ENCODE measurements at regions not wholly inside any gene's neighbourhood (a gene's known extent, or its start where the extent isn't known, plus 50 kb on each side); places are given as distances from the start of the nearest gene placed in this dataset.

DNA sequence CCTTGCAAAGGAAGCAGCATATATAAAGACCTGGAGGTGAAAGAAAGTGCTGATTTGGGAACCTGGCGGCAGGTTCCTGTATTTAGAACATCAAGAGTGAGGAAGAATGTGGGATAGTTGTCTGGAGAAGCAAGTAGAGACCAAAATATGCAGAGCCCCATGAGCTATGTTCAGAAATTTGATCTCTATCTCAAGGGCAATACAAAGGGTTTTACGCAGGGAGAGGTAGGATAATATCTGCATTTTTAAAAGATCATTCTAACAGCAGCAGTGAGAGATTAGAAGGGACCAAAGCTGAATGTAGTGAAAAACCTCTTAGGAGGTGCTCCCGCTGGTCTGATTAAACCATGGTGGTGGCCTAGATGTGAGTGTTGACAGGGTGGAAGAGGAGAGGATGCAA, 453.9 kb upstream of the PKN2 start:
- H3K9ac ChIP-seq (ENCODE audit: low read depth in 1 of 3, low read length in 3 of 3), result no peak overlapping the region
- H3K4me1 ChIP-seq (ENCODE audit: control insufficient read depth in 3 of 3, insufficient read depth in 3 of 3, low read length in 3 of 3), result no peaks in the 10 kb centered on the region
- no peaks in the 10 kb centered on the region for H3K36me3 ChIP-seq (ENCODE audit: control insufficient read depth in 3 of 3, insufficient read depth in 3 of 3, low read length in 3 of 3)
- no peaks in the 10 kb centered on the region for H3K27me3 ChIP-seq (ENCODE audit: control insufficient read depth in 3 of 3, insufficient read depth in 3 of 3, low read length in 3 of 3)
- H3K9me3 ChIP-seq (ENCODE audit: control insufficient read depth in 3 of 3, low read length in 3 of 3), result no peaks in the 10 kb centered on the region
- H3K27ac ChIP-seq (ENCODE audit: low read depth, low read length), result no peak overlapping the region
- no peak overlapping the region for H3K4me3 ChIP-seq (ENCODE audit: low read length in 3 of 3)

DNA sequence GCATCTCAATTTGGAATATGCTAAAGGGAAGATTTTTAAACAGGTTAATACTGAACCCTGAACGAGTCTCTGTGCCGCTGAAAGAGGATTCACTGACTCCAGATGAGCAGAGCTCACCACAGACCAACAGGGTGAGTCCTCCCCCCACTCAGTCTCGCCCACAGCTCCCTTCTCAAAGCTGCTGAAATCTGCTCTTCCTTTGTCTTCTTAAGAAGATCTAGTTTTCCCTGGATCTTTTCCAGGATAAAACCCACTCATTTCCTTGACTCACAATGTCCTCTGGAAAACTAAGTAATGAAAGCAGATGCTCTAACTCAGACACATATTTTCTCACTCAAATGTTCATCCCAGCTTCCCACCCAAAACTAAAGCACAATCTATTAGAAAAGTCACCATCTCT, 447.0 kb upstream of the PKN2 start:
- H3K27ac ChIP-seq (ENCODE audit: low read depth, low read length), result no peak overlapping the region
- H3K27me3 ChIP-seq (ENCODE audit: control insufficient read depth in 3 of 3, insufficient read depth in 3 of 3, low read length in 3 of 3), result no peaks in the 10 kb centered on the region
- H3K36me3 ChIP-seq (ENCODE audit: control insufficient read depth in 3 of 3, insufficient read depth in 3 of 3, low read length in 3 of 3), result no peaks in the 10 kb centered on the region
- no peak overlapping the region for H3K4me3 ChIP-seq (ENCODE audit: low read length in 3 of 3)
- H3K9me3 ChIP-seq (ENCODE audit: control insufficient read depth in 3 of 3, low read length in 3 of 3), result no peaks in the 10 kb centered on the region
- H3K4me1 ChIP-seq (ENCODE audit: control insufficient read depth in 3 of 3, insufficient read depth in 3 of 3, low read length in 3 of 3), result no peaks in the 10 kb centered on the region
- H3K9ac ChIP-seq (ENCODE audit: low read depth in 1 of 3, low read length in 3 of 3), result no peak overlapping the region

DNA sequence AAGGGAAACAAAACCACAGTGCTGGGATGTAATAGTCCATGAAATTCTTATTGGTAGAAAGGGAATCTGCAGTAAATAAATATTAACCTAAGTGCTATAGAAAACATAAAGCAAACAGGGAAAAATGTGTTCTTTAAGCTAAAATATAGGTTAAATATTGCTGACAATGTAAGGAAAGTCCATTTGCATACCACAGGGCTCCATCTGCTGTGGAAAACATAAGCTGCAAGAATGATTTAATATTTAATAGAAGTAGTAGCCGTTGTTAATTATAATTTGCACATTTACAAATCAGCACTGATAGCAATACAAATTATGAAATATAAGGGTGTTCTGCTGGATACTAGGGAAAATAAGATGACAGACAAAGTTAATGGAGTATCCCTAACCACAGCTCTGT, 444.9 kb upstream of the PKN2 start:
- Histone ChIP-seq H3K9me3 (ENCODE audit: control insufficient read depth in 3 of 3, low read length in 3 of 3) (no peaks in the 10 kb centered on the region), H3K36me3 (ENCODE audit: control insufficient read depth in 3 of 3, insufficient read depth in 3 of 3, low read length in 3 of 3) (no peaks in the 10 kb centered on the region), H3K27me3 (ENCODE audit: control insufficient read depth in 3 of 3, insufficient read depth in 3 of 3, low read length in 3 of 3) (no peaks in the 10 kb centered on the region), H3K4me1 (ENCODE audit: control insufficient read depth in 3 of 3, insufficient read depth in 3 of 3, low read length in 3 of 3) (no peaks in the 10 kb centered on the region), H3K4me3 (ENCODE audit: low read length in 3 of 3) (no peak overlapping the region), H3K9ac (ENCODE audit: low read depth in 1 of 3, low read length in 3 of 3) (no peak overlapping the region), H3K27ac (ENCODE audit: low read depth, low read length) (no peak overlapping the region)

DNA sequence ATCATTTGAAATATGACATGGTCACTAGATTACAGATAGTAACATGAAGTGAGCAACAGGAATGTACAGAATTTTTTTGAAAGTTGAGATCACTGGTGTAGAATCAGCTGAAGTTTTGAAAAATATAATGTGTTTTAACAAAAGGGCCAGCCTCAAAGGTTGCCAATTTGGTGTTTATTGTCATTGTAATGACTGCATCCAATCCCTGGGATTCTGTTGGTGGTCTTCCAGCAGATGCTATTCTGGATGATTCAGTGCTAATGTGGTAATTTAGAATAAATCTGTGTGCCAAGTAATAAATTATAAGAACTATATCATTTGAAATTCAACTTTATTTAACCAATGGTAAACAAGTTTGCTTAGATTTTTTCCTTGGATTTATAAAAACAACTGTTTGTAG, 436.4 kb upstream of the PKN2 start:
- no peak overlapping the region for H3K4me3 ChIP-seq (ENCODE audit: low read length in 3 of 3)
- no peaks in the 10 kb centered on the region for H3K9me3 ChIP-seq (ENCODE audit: control insufficient read depth in 3 of 3, low read length in 3 of 3)
- no peak overlapping the region for H3K27ac ChIP-seq (ENCODE audit: low read depth, low read length)
- no peaks in the 10 kb centered on the region for H3K36me3 ChIP-seq (ENCODE audit: control insufficient read depth in 3 of 3, insufficient read depth in 3 of 3, low read length in 3 of 3)
- H3K27me3 ChIP-seq (ENCODE audit: control insufficient read depth in 3 of 3, insufficient read depth in 3 of 3, low read length in 3 of 3), result no peaks in the 10 kb centered on the region
- H3K9ac ChIP-seq (ENCODE audit: low read depth in 1 of 3, low read length in 3 of 3), result no peak overlapping the region
- no peaks in the 10 kb centered on the region for H3K4me1 ChIP-seq (ENCODE audit: control insufficient read depth in 3 of 3, insufficient read depth in 3 of 3, low read length in 3 of 3)

DNA sequence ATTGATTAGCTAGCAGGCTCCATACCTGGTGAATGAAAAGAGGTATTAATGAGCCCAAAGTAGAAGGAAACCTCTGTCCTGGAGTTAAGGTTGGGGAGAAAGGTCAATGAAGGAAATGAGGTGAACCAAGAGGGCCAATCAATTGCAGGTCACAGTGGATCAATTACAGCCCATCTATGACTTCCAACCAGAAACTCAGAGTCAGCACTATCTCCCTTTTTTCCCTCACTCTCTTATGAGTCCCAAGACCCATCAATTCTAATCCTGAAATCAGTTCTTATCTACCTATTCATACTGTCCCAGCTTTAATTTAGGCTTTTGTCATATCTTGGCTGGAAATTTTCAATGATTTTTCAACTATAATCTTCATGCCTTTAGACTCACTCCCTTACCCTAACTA, 433.2 kb upstream of the PKN2 start:
- Histone ChIP-seq H3K4me1 (ENCODE audit: control insufficient read depth in 3 of 3, insufficient read depth in 3 of 3, low read length in 3 of 3) (no peaks in the 10 kb centered on the region), H3K27me3 (ENCODE audit: control insufficient read depth in 3 of 3, insufficient read depth in 3 of 3, low read length in 3 of 3) (no peaks in the 10 kb centered on the region), H3K4me3 (ENCODE audit: low read length in 3 of 3) (no peak overlapping the region), H3K9ac (ENCODE audit: low read depth in 1 of 3, low read length in 3 of 3) (no peak overlapping the region), H3K36me3 (ENCODE audit: control insufficient read depth in 3 of 3, insufficient read depth in 3 of 3, low read length in 3 of 3) (no peaks in the 10 kb centered on the region), H3K27ac (ENCODE audit: low read depth, low read length) (no peak overlapping the region), H3K9me3 (ENCODE audit: control insufficient read depth in 3 of 3, low read length in 3 of 3) (no peaks in the 10 kb centered on the region)

DNA sequence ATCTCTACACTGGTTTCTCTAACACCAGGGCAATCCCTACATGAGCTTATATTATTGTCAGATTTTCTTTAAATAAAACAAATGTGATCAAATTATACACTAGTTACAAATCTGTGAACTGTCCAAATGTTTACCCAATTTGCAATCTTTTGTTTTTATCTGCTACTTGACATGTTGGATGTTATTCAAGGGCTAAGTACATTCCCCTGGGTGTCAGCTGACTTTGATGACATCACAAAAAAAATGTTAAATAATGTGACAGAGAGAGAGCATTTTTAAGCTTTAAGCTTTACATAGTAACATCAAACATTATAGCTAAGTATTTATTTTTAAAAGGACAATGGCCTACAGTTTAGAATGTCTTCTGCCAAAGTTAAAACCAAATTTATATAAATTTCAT, 431.3 kb upstream of the PKN2 start:
- Histone ChIP-seq H3K27me3 (ENCODE audit: control insufficient read depth in 3 of 3, insufficient read depth in 3 of 3, low read length in 3 of 3) (no peaks in the 10 kb centered on the region), H3K4me1 (ENCODE audit: control insufficient read depth in 3 of 3, insufficient read depth in 3 of 3, low read length in 3 of 3) (no peaks in the 10 kb centered on the region), H3K9ac (ENCODE audit: low read depth in 1 of 3, low read length in 3 of 3) (no peak overlapping the region), H3K27ac (ENCODE audit: low read depth, low read length) (no peak overlapping the region), H3K36me3 (ENCODE audit: control insufficient read depth in 3 of 3, insufficient read depth in 3 of 3, low read length in 3 of 3) (no peaks in the 10 kb centered on the region), H3K9me3 (ENCODE audit: control insufficient read depth in 3 of 3, low read length in 3 of 3) (no peaks in the 10 kb centered on the region), H3K4me3 (ENCODE audit: low read length in 3 of 3) (no peak overlapping the region)

DNA sequence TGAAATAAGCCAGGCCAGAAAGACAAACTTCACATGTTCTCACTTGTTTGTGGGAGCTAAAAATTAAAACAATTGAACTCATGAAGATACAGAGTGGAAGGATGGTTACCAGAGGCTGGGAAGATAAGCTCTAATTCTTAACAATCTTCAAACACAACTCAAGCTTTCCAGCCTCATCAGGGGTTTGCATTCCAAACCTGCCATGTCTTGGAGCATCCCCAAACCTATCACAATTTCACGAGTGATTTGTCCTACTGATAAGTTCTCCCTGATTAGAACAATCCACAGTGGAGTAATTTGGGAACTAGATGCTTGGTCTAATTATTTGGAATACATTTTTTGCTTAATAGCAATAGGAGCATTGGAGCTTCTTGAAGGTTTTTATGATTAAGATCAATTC, 418.5 kb upstream of the PKN2 start:
- Histone ChIP-seq H3K9me3 (ENCODE audit: control insufficient read depth in 3 of 3, low read length in 3 of 3) (no peaks in the 10 kb centered on the region), H3K9ac (ENCODE audit: low read depth in 1 of 3, low read length in 3 of 3) (no peak overlapping the region), H3K4me1 (ENCODE audit: control insufficient read depth in 3 of 3, insufficient read depth in 3 of 3, low read length in 3 of 3) (no peaks in the 10 kb centered on the region), H3K36me3 (ENCODE audit: control insufficient read depth in 3 of 3, insufficient read depth in 3 of 3, low read length in 3 of 3) (no peaks in the 10 kb centered on the region), H3K27ac (ENCODE audit: low read depth, low read length) (no peak overlapping the region), H3K4me3 (ENCODE audit: low read length in 3 of 3) (no peak overlapping the region), H3K27me3 (ENCODE audit: control insufficient read depth in 3 of 3, insufficient read depth in 3 of 3, low read length in 3 of 3) (peaks cover 0 to 3% (median 0%) of the 10 kb centered on the region in 3 donors)

DNA sequence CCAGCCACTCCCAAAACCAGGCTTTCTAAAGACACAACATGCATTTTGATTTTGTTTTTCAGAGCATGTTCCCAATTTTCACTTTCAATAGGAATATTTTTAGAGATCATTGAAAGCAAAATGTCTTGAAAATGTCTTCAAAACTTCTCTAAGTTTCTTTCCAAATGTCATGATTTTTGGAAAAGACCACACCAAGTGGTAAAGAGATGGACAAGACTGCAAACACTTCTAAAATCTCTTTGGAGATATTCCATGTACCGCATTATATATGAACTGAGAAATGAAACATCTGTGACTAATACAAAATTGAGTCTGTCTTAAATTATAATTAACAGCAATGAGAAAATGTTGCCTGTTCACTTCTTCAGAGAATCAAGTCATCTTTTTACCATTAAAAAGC, 418.0 kb upstream of the PKN2 start:
- peaks cover 0 to 3% (median 0%) of the 10 kb centered on the region in 3 donors for H3K27me3 ChIP-seq (ENCODE audit: control insufficient read depth in 3 of 3, insufficient read depth in 3 of 3, low read length in 3 of 3)
- no peak overlapping the region for H3K9ac ChIP-seq (ENCODE audit: low read depth in 1 of 3, low read length in 3 of 3)
- H3K36me3 ChIP-seq (ENCODE audit: control insufficient read depth in 3 of 3, insufficient read depth in 3 of 3, low read length in 3 of 3), result no peaks in the 10 kb centered on the region
- no peaks in the 10 kb centered on the region for H3K9me3 ChIP-seq (ENCODE audit: control insufficient read depth in 3 of 3, low read length in 3 of 3)
- no peaks in the 10 kb centered on the region for H3K4me1 ChIP-seq (ENCODE audit: control insufficient read depth in 3 of 3, insufficient read depth in 3 of 3, low read length in 3 of 3)
- no peak overlapping the region for H3K4me3 ChIP-seq (ENCODE audit: low read length in 3 of 3)
- no peak overlapping the region for H3K27ac ChIP-seq (ENCODE audit: low read depth, low read length)

DNA sequence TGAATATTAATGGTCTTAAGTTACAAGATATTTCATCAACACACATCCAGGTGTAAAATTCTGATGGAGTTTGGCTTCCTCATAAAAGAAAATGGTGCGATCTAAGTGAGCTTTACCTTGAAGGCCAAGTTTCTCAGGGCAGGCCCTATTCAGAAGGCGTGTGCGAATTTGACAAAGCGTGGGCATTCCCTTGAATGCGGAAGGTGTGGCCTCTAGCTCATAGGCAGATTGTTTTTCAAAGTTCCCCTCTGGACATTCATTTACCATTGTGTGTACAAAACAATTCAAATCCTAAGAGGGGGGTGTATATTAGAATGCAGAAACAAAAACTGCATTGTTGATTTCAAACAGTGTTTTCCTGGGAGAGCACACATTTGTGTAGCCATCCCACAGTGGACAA, 411.9 kb upstream of the PKN2 start:
- H3K9me3 ChIP-seq (ENCODE audit: control insufficient read depth in 3 of 3, low read length in 3 of 3), result no peaks in the 10 kb centered on the region
- peaks cover 0 to 3% (median 0%) of the 10 kb centered on the region in 3 donors for H3K27me3 ChIP-seq (ENCODE audit: control insufficient read depth in 3 of 3, insufficient read depth in 3 of 3, low read length in 3 of 3)
- H3K27ac ChIP-seq (ENCODE audit: low read depth, low read length), result no peak overlapping the region
- no peaks in the 10 kb centered on the region for H3K4me1 ChIP-seq (ENCODE audit: control insufficient read depth in 3 of 3, insufficient read depth in 3 of 3, low read length in 3 of 3)
- no peaks in the 10 kb centered on the region for H3K36me3 ChIP-seq (ENCODE audit: control insufficient read depth in 3 of 3, insufficient read depth in 3 of 3, low read length in 3 of 3)
- H3K9ac ChIP-seq (ENCODE audit: low read depth in 1 of 3, low read length in 3 of 3), result no peak overlapping the region
- H3K4me3 ChIP-seq (ENCODE audit: low read length in 3 of 3), result no peak overlapping the region

DNA sequence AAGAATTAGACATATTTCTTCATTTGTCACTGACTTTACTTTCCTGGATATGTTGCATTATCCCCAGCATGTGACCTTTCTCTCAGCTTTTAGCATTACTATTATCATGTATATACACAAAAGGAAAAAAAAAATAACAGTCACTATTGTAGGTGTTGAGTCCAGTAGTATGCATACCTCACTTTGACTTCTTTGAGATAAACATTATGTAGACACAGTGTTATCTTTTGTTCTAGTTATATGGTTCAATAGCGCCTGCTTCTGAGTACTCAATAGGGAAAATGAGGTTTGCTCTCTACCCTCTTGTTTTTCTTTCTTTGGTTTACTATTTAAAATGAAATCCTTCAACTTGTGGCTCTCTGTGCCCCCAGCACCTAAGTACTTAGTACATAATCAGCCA, 409.6 kb upstream of the PKN2 start:
- H3K27ac ChIP-seq (ENCODE audit: low read depth, low read length), result no peak overlapping the region
- H3K9me3 ChIP-seq (ENCODE audit: control insufficient read depth in 3 of 3, low read length in 3 of 3), result no peaks in the 10 kb centered on the region
- no peaks in the 10 kb centered on the region for H3K27me3 ChIP-seq (ENCODE audit: control insufficient read depth in 3 of 3, insufficient read depth in 3 of 3, low read length in 3 of 3)
- H3K9ac ChIP-seq (ENCODE audit: low read depth in 1 of 3, low read length in 3 of 3), result no peak overlapping the region
- no peak overlapping the region for H3K4me3 ChIP-seq (ENCODE audit: low read length in 3 of 3)
- no peaks in the 10 kb centered on the region for H3K36me3 ChIP-seq (ENCODE audit: control insufficient read depth in 3 of 3, insufficient read depth in 3 of 3, low read length in 3 of 3)
- H3K4me1 ChIP-seq (ENCODE audit: control insufficient read depth in 3 of 3, insufficient read depth in 3 of 3, low read length in 3 of 3), result no peaks in the 10 kb centered on the region

DNA sequence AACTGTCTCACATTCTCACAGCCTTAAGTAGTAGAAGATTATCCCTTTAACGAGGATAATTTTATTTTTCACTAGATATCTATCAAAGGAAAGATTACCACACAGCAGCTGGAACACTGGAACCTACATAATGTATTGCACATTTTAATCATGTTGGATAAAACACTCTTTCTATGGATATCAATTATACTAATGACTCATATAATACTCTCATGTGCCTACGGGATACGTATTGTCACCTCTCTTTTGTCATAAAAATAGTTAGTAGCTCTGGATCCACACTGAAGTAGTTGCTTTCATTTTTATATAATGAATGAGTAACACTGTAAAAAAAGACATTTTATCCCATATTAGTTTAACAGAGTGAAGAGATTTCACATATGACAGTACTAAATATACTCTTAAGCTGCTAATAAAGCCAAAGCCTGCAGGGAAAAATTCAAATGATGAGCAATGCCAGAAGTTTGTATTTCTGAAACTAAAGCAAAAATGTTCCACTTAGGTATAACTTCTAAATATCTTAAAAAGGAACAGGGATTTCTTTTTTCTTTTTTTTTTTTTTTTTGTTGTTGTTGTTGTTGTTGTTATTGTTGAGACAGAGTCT, 408.7 kb upstream of the PKN2 start:
- Histone ChIP-seq H3K27me3 (ENCODE audit: control insufficient read depth in 3 of 3, insufficient read depth in 3 of 3, low read length in 3 of 3) (no peaks in the 10 kb centered on the region), H3K27ac (ENCODE audit: low read depth, low read length) (no peak overlapping the region), H3K9ac (ENCODE audit: low read depth in 1 of 3, low read length in 3 of 3) (no peak overlapping the region), H3K36me3 (ENCODE audit: control insufficient read depth in 3 of 3, insufficient read depth in 3 of 3, low read length in 3 of 3) (no peaks in the 10 kb centered on the region), H3K9me3 (ENCODE audit: control insufficient read depth in 3 of 3, low read length in 3 of 3) (no peaks in the 10 kb centered on the region), H3K4me3 (ENCODE audit: low read length in 3 of 3) (no peak overlapping the region), H3K4me1 (ENCODE audit: control insufficient read depth in 3 of 3, insufficient read depth in 3 of 3, low read length in 3 of 3) (no peaks in the 10 kb centered on the region)

Measured in skeletal muscle tissue (tissue), 3 donors.